ENCODE measurements at regions not wholly inside any gene's neighbourhood (a gene's known extent, or its start where the extent isn't known, plus 50 kb on each side); places are given as distances from the start of the nearest gene placed in this dataset.

- TF ChIP-seq POLR2A (IDR thresholded peaks at IDR 0.05) (no peak), CTCF (IDR thresholded peaks at IDR 0.05 in 4 of 5, conservative IDR thresholded peaks at IDR 0.05 in 1 of 5) (no peak)
These were observed 102.1 kb upstream of the DAAM1 start for GRCh38 chr14:59086241-59086882.

Data from gastrocnemius medialis (tissue), 4 donors.